Nephron (organoid): ENCODE measurements at regions not wholly inside any gene's neighbourhood (a gene's known extent, or its start where the extent isn't known, plus 50 kb on each side); places are given as distances from the start of the nearest gene placed in this dataset.

Experiments used
- H3K27ac Mint-ChIP-seq, 3 experiments: 2 replicates each; pipeline ENCODE4 v1.8.0; 2020; ENCODE audit warnings: mixed read lengths in 3 of 3, mild to moderate bottlenecking in 2 of 3, moderate library complexity in 1 of 3
- H3K27me3 Mint-ChIP-seq: 2 replicates; pipeline ENCODE4 v1.8.0; 2021; ENCODE audit warnings: low read depth, mild to moderate bottlenecking, moderate library complexity, mixed read lengths
- H3K36me3 Mint-ChIP-seq: 2 replicates; pipeline ENCODE4 v1.8.0; 2020; ENCODE audit warnings: low read depth, mixed read lengths
- H3K4me1 Mint-ChIP-seq: 2 replicates; pipeline ENCODE4 v1.8.0; 2020; ENCODE audit warnings: mixed read lengths
- H3K4me3 Mint-ChIP-seq, 3 experiments: 2 replicates each; pipeline ENCODE4 v1.8.0; 2020; ENCODE audit warnings: mild to moderate bottlenecking in 3 of 3, mixed read lengths in 3 of 3, moderate library complexity in 2 of 3
- H3K9me3 Mint-ChIP-seq: 2 replicates; pipeline ENCODE4 v1.8.0; 2020; ENCODE audit warnings: mixed read lengths
- TF ChIP-seq, protein P1 (sequence below), 3 experiments: fragments of 200-600 bp; sonication (generic); IDR thresholded peaks; one replicate each; pipeline ENCODE4 v1.5.0; 2021; ENCODE audit warnings: antibody characterized with exemption in 3 of 3; ENCODE audit not compliant: unreplicated experiment in 3 of 3

DNA sequence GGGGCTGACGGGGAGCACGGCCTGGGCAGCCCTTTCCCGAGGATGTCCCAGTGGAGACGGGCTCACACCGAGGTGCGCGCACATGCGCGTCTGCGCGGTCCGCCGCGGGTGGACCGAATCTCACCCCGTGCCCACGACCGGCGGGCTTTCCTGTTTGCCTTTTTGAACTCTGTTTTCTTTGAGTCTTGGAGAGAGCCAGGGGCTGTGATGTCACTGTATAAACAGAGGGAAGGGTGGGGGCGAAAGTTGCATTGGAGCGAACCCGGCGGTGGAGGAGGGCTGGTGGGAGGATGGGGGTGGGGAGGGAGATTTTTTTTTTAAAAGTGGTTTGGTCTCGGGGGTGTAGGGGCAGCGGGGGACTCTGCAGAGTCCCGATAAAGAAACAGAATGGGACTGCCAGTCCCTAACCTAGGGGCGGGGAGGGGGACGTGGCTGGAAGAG is 141.2 kb upstream of the CTAGE1 start:
- Mint-ChIP-seq H3K4me1 (peaks cover 32% of the 10 kb centered on the region), H3K36me3 (no peaks in the 10 kb centered on the region), H3K27ac (peak overlapping the region; percentile 61 to 89 (median 77)), H3K9me3 (no peaks in the 10 kb centered on the region), H3K4me3 (peak overlapping the region; percentile 75 to 84 (median 79)), H3K27me3 (peaks cover 44% of the 10 kb centered on the region)
- TF ChIP-seq, protein P1, sequence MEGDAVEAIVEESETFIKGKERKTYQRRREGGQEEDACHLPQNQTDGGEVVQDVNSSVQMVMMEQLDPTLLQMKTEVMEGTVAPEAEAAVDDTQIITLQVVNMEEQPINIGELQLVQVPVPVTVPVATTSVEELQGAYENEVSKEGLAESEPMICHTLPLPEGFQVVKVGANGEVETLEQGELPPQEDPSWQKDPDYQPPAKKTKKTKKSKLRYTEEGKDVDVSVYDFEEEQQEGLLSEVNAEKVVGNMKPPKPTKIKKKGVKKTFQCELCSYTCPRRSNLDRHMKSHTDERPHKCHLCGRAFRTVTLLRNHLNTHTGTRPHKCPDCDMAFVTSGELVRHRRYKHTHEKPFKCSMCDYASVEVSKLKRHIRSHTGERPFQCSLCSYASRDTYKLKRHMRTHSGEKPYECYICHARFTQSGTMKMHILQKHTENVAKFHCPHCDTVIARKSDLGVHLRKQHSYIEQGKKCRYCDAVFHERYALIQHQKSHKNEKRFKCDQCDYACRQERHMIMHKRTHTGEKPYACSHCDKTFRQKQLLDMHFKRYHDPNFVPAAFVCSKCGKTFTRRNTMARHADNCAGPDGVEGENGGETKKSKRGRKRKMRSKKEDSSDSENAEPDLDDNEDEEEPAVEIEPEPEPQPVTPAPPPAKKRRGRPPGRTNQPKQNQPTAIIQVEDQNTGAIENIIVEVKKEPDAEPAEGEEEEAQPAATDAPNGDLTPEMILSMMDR (IDR thresholded peaks at IDR 0.05; ENCODE audit: unreplicated experiment in 3 of 3) = no peak

GRCh38 chr18:22559414-22560274 is 141.9 kb upstream of the CTAGE1 start:
- H3K4me1 Mint-ChIP-seq = peaks cover 32% of the 10 kb centered on the region
- H3K9me3 Mint-ChIP-seq = no peaks in the 10 kb centered on the region
- H3K4me3 Mint-ChIP-seq = peak overlapping the region; percentile 75 to 84 (median 79)
- H3K27me3 Mint-ChIP-seq = peaks cover 47% of the 10 kb centered on the region
- TF ChIP-seq, protein P1 (IDR thresholded peaks at IDR 0.05; ENCODE audit: unreplicated experiment in 3 of 3) = peak; percentile 19 to 47 (median 45)
- H3K36me3 Mint-ChIP-seq = no peaks in the 10 kb centered on the region
- H3K27ac Mint-ChIP-seq = peak overlapping the region; percentile 61 to 89 (median 85)

DNA sequence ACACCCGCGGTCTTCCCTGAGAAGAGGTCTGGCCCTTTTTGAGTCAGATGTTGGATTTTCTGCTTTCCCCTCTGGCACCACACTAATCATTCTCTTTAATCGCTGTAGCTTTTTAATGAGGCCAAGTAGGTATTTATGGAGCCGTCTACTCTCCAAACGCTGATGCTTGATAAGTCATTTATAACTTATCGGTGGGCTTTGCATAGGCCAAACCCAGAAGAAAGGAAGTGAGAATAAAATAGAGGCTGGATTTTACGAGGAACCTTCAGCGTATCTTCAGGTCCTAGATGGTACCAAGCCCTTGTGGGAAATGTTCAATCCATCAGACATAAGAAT is 142.5 kb upstream of the CTAGE1 start:
- Mint-ChIP-seq H3K27me3 (peaks cover 52% of the 10 kb centered on the region), H3K9me3 (no peaks in the 10 kb centered on the region), H3K36me3 (no peaks in the 10 kb centered on the region), H3K4me3 (peak overlapping the region; percentile 68 to 74 (median 72)), H3K4me1 (peaks cover 32% of the 10 kb centered on the region), H3K27ac (peak overlapping the region; percentile 43 to 85 (median 77))
- TF ChIP-seq, protein P1 (IDR thresholded peaks at IDR 0.05; ENCODE audit: unreplicated experiment in 3 of 3) = no peak

- Mint-ChIP-seq H3K4me1 (peaks cover 32% of the 10 kb centered on the region), H3K9me3 (no peaks in the 10 kb centered on the region), H3K27me3 (peaks cover 56% of the 10 kb centered on the region), H3K36me3 (no peaks in the 10 kb centered on the region), H3K4me3 (peak overlapping the region in 2 of 3 experiments; percentile 6 to 12), H3K27ac (peak overlapping the region; percentile 43 to 85 (median 77))
- TF ChIP-seq, protein P1 (IDR thresholded peaks at IDR 0.05; ENCODE audit: unreplicated experiment in 3 of 3) = no peak
These were observed 143.1 kb upstream of the CTAGE1 start for GRCh38 chr18:22560797-22561196.

GRCh38 chr18:22563164-22563583 is 145.5 kb upstream of the CTAGE1 start:
- Mint-ChIP-seq H3K27me3 (peaks cover 60% of the 10 kb centered on the region), H3K9me3 (no peaks in the 10 kb centered on the region), H3K4me1 (peaks cover 12% of the 10 kb centered on the region), H3K4me3 (no peak overlapping the region), H3K27ac (peak overlapping the region in 2 of 3 experiments; percentile 1 to 58), H3K36me3 (no peaks in the 10 kb centered on the region)
- TF ChIP-seq, protein P1 (IDR thresholded peaks at IDR 0.05; ENCODE audit: unreplicated experiment in 3 of 3) = peak; percentile 69 to 87 (median 77)
